C4-2B (cell line): ENCODE measurements at regions not wholly inside any gene's neighbourhood (a gene's known extent, or its start where the extent isn't known, plus 50 kb on each side); places are given as distances from the start of the nearest gene placed in this dataset.

ENCODE experiments used
- H3K27ac ChIP-seq: fragments of 450-650 bp; 2 replicates; pipeline ENCODE4 v1.5.1; 2017
- CTCF ChIP-seq: fragments of 450-650 bp; conservative IDR thresholded peaks from 2 replicates; pipeline ENCODE4 v1.5.1; 2017; ENCODE audit warnings: mild to moderate bottlenecking
- ZFX ChIP-seq: fragments of 450-650 bp; IDR thresholded peaks from 2 replicates; pipeline ENCODE4 v1.6.1; 2017

GRCh38 chr2:145402706-145403277 lies 882.9 kb upstream of the ZEB2 start:
- TF ChIP-seq CTCF (no peak), ZFX (no peak)
- H3K27ac ChIP-seq, result no peak overlapping the region

- H3K27ac ChIP-seq, result no peak overlapping the region
- no peak for TF ChIP-seq CTCF
- TF ChIP-seq ZFX, result no peak
These were observed 879.2 kb upstream of the ZEB2 start for GRCh38 chr2:145399131-145399530.

GRCh38 chr2:145394181-145394580 lies 874.3 kb upstream of the ZEB2 start:
- H3K27ac ChIP-seq, result no peak overlapping the region
- TF ChIP-seq CTCF, result no peak

GRCh38 chr2:145386973-145387372 lies 867.1 kb upstream of the ZEB2 start:
- TF ChIP-seq ZFX (no peak), CTCF (no peak)
- no peak overlapping the region for H3K27ac ChIP-seq

- TF ChIP-seq CTCF, result no peak
- TF ChIP-seq ZFX, result no peak
- H3K27ac ChIP-seq, result no peak overlapping the region
These were observed 864.0 kb upstream of the ZEB2 start for GRCh38 chr2:145383961-145384360.

GRCh38 chr2:145380436-145381017 lies 860.6 kb upstream of the ZEB2 start:
- no peak for TF ChIP-seq ZFX
- TF ChIP-seq CTCF, result no peak
- no peak overlapping the region for H3K27ac ChIP-seq

GRCh38 chr2:145379934-145380333 lies 860.0 kb upstream of the ZEB2 start:
- TF ChIP-seq CTCF, result no peak
- TF ChIP-seq ZFX, result no peak
- H3K27ac ChIP-seq, result no peak overlapping the region
